ENCODE measurements at regions not wholly inside any gene's neighbourhood (a gene's known extent, or its start where the extent isn't known, plus 50 kb on each side); places are given as distances from the start of the nearest gene placed in this dataset.

DNA sequence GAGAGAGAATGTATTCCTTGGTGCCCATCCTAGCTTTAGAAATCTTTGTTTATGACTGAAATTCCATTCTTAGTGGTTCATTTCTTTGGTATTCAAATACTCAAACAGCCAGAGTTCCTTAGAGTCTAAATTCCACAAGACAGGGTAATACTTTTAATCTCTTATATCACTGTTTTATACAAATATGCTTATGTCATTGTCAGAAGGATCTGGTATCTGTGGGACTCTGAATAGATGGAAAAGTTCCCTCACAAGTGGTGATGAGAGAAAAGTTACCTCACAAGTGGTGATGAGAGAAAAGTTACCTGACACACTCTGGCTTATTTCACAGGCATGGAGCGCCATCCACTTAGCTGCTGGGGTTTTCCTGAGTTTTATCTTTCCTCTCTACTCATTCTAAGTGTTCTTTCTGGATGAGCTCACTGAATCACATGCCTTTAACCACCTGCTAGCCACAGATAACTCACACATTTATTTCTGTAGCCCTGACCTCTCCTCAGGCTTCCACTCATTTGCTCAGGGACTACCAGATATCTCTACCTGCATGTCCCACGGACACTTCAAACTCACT, 784.0 kb downstream of the SUGCT start:
- Histone ChIP-seq H3K4me1 (ENCODE audit: control insufficient read depth in 1 of 2, insufficient read depth in 2 of 2, low read length in 2 of 2) (no peaks in the 10 kb centered on the region), H3K9ac (ENCODE audit: low read depth in 1 of 2, low read length in 2 of 2) (no peak overlapping the region), H3K4me3 (ENCODE audit: low read depth in 1 of 2, low read length in 2 of 2) (no peak overlapping the region), H3K27me3 (ENCODE audit: control insufficient read depth in 1 of 2, insufficient read depth in 2 of 2, low read length in 2 of 2) (no peaks in the 10 kb centered on the region), H3K36me3 (ENCODE audit: control insufficient read depth in 1 of 2, insufficient read depth in 2 of 2, low read length in 2 of 2) (no peaks in the 10 kb centered on the region), H3K9me3 (ENCODE audit: control insufficient read depth in 1 of 2, low read length in 2 of 2) (no peaks in the 10 kb centered on the region), H3K27ac (ENCODE audit: low read depth, low read length) (no peak overlapping the region)

DNA sequence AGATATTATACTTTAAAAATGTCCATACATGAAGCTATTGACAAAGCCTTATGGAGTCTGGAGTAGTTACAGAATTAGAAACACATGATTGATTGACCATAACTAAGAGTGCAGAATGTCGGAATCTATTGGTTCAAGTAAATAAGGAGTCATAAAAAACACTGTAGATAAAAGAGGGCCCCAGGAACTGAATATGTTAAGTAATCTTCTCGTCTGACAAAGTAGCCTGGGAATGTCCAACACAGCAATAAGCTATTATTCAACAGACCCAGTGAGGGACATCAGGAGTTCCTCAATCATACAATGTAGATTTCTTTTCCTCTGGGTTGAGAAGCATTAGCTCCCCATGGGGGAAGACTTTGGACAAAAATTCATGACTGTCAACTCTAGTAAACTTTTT, 782.0 kb downstream of the SUGCT start:
- H3K9ac ChIP-seq (ENCODE audit: low read depth in 1 of 2, low read length in 2 of 2), result no peak overlapping the region
- H3K27ac ChIP-seq (ENCODE audit: low read depth, low read length), result no peak overlapping the region
- H3K4me1 ChIP-seq (ENCODE audit: control insufficient read depth in 1 of 2, insufficient read depth in 2 of 2, low read length in 2 of 2), result no peaks in the 10 kb centered on the region
- no peak overlapping the region for H3K4me3 ChIP-seq (ENCODE audit: low read depth in 1 of 2, low read length in 2 of 2)
- no peaks in the 10 kb centered on the region for H3K9me3 ChIP-seq (ENCODE audit: control insufficient read depth in 1 of 2, low read length in 2 of 2)
- no peaks in the 10 kb centered on the region for H3K36me3 ChIP-seq (ENCODE audit: control insufficient read depth in 1 of 2, insufficient read depth in 2 of 2, low read length in 2 of 2)
- no peaks in the 10 kb centered on the region for H3K27me3 ChIP-seq (ENCODE audit: control insufficient read depth in 1 of 2, insufficient read depth in 2 of 2, low read length in 2 of 2)

DNA sequence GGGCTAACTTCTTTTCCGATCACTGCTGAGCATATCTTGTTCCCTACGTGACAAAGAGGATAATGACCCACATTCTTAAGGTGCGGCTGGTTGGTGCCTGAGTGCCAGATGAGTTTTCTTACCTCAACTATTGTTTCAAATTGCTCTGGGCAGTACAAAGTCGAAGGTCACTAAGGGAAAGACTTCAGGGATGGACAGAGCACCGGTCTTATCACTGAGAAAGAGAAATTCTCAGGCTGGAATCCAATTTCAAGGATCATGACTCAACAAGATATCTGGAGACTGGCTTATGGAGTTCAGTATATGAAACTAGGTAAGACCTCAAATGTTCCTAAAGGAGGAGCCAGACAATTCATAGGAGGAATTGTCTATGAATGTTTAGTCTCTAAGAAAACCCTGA, 780.3 kb downstream of the SUGCT start:
- no peaks in the 10 kb centered on the region for H3K36me3 ChIP-seq (ENCODE audit: control insufficient read depth in 1 of 2, insufficient read depth in 2 of 2, low read length in 2 of 2)
- H3K27ac ChIP-seq (ENCODE audit: low read depth, low read length), result no peak overlapping the region
- H3K4me1 ChIP-seq (ENCODE audit: control insufficient read depth in 1 of 2, insufficient read depth in 2 of 2, low read length in 2 of 2), result no peaks in the 10 kb centered on the region
- H3K4me3 ChIP-seq (ENCODE audit: low read depth in 1 of 2, low read length in 2 of 2), result no peak overlapping the region
- no peak overlapping the region for H3K9ac ChIP-seq (ENCODE audit: low read depth in 1 of 2, low read length in 2 of 2)
- H3K27me3 ChIP-seq (ENCODE audit: control insufficient read depth in 1 of 2, insufficient read depth in 2 of 2, low read length in 2 of 2), result no peaks in the 10 kb centered on the region
- no peaks in the 10 kb centered on the region for H3K9me3 ChIP-seq (ENCODE audit: control insufficient read depth in 1 of 2, low read length in 2 of 2)

Measured in duodenal mucosa (tissue), 2 donors.